Ascending aorta (tissue), 2 donors: ENCODE measurements at regions not wholly inside any gene's neighbourhood (a gene's known extent, or its start where the extent isn't known, plus 50 kb on each side); places are given as distances from the start of the nearest gene placed in this dataset.

Source experiments
- DNase-seq, 2 donors: peaks; one replicate each; pipeline ENCODE4 v3.0.0-alpha.2; 2019; ENCODE audit warnings: low spot score in 2 of 2
- H3K27ac ChIP-seq, 2 donors: fragments of 200-600 bp; sonication (generic); one replicate each; pipeline ENCODE4 v1.5.1; 2016 to 2017; ENCODE audit warnings: mild to moderate bottlenecking in 1 of 2
- H3K27me3 ChIP-seq: fragments of 200-600 bp; sonication (generic); one replicate; pipeline ENCODE4 v1.5.1; 2017
- H3K36me3 ChIP-seq, 2 donors: fragments of 200-600 bp; sonication (generic); one replicate each; pipeline ENCODE4 v1.5.1; 2016
- H3K4me1 ChIP-seq, 2 donors: fragments of 200-600 bp; sonication (generic); one replicate each; pipeline ENCODE4 v1.5.1; 2016 to 2017; ENCODE audit warnings: mild to moderate bottlenecking in 1 of 2
- H3K4me3 ChIP-seq, 2 donors: fragments of 200-600 bp; sonication (generic); one replicate each; pipeline ENCODE4 v1.5.1; 2016 to 2017; ENCODE audit warnings: mild to moderate bottlenecking in 1 of 2
- H3K9me3 ChIP-seq, 2 donors: fragments of 200-600 bp; sonication (generic); one replicate each; pipeline ENCODE4 v1.5.1; 2016
- intact Hi-C: fragments of 100-400 bp; cut with DNase I; formaldehyde crosslinking; loops from one replicate; pipeline ENCODE4 v1.15.1; 2023
- TF ChIP-seq, protein P1 (sequence below), 3 experiments: fragments of 200-600 bp in 2 of 3; fragments of 450-650 bp in 1 of 3; sonication (generic) in 2 of 3; IDR thresholded peaks; one replicate each; pipeline ENCODE4 v1.5.1; 2016 to 2019; ENCODE audit warnings: antibody characterized with exemption in 3 of 3, mild to moderate bottlenecking in 1 of 3, moderate library complexity in 1 of 3

- peak overlapping the region; percentile 32 to 63 for H3K27ac ChIP-seq
Measured at GRCh38 chr7:15862016-15862780, 175.7 kb upstream of the MEOX2 start.

DNA sequence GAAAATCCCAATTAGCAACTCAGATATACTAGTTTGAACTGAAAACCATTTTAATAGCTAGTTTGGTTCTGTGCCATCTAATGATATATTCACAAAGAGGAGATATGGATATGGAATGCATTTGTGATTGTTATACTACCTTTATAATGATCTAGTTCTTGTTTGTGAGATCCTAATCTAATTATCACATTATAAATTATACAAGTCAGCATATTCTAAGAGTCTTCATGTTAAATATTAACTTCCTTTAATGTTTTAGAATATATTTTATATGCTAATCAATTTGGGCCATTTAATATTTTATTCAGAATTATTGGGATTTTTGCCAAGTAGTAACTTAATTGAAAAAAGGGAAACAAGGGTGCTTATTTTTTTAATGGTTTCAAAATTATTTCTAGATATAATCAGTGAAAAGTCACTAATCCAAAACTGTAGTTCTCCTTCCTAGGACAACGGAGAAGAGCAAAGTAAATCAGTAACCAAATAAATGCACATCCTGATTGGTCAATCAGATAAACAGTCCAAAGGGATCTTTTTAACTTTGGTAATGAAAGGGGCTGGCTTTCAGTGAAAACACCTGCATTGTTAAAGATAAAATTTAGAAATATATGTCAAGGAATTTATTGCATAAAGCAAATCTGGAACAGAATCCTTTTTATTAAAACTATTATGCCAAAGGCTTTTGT lies 173.9 kb upstream of the MEOX2 start:
- H3K4me1 ChIP-seq: peaks cover 0 to 16% of the 10 kb centered on the region in 2 donors
- DNase-seq: no peak
- H3K36me3 ChIP-seq: no peaks in the 10 kb centered on the region
- H3K27me3 ChIP-seq: no peaks in the 10 kb centered on the region
- H3K4me3 ChIP-seq: no peak overlapping the region
- H3K27ac ChIP-seq: no peak overlapping the region
- H3K9me3 ChIP-seq: no peaks in the 10 kb centered on the region
- TF ChIP-seq, protein P1, sequence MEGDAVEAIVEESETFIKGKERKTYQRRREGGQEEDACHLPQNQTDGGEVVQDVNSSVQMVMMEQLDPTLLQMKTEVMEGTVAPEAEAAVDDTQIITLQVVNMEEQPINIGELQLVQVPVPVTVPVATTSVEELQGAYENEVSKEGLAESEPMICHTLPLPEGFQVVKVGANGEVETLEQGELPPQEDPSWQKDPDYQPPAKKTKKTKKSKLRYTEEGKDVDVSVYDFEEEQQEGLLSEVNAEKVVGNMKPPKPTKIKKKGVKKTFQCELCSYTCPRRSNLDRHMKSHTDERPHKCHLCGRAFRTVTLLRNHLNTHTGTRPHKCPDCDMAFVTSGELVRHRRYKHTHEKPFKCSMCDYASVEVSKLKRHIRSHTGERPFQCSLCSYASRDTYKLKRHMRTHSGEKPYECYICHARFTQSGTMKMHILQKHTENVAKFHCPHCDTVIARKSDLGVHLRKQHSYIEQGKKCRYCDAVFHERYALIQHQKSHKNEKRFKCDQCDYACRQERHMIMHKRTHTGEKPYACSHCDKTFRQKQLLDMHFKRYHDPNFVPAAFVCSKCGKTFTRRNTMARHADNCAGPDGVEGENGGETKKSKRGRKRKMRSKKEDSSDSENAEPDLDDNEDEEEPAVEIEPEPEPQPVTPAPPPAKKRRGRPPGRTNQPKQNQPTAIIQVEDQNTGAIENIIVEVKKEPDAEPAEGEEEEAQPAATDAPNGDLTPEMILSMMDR (IDR thresholded peaks at IDR 0.05): no peak
- intact Hi-C loops: no loop called here

More at GRCh38 chr7:15862016-15862780, 175.7 kb upstream of the MEOX2 start:
- Histone ChIP-seq H3K4me1 (peaks cover 0 to 13% of the 10 kb centered on the region in 2 donors), H3K4me3 (no peak overlapping the region), H3K9me3 (no peaks in the 10 kb centered on the region), H3K36me3 (no peaks in the 10 kb centered on the region), H3K27me3 (no peaks in the 10 kb centered on the region)
- DNase-seq: no peak
- intact Hi-C loops: no loop called here
- TF ChIP-seq, protein P1 (IDR thresholded peaks at IDR 0.05): no peak

GRCh38 chr7:15857026-15857425 lies 170.5 kb upstream of the MEOX2 start:
- Histone ChIP-seq H3K4me3 (no peak overlapping the region), H3K27ac (no peak overlapping the region), H3K27me3 (no peaks in the 10 kb centered on the region), H3K9me3 (no peaks in the 10 kb centered on the region), H3K36me3 (no peaks in the 10 kb centered on the region), H3K4me1 (peaks cover 4 to 14% of the 10 kb centered on the region in 2 donors)
- intact Hi-C loops: no loop called here
- TF ChIP-seq, protein P1 (IDR thresholded peaks at IDR 0.05): no peak
- DNase-seq: no peak

DNA sequence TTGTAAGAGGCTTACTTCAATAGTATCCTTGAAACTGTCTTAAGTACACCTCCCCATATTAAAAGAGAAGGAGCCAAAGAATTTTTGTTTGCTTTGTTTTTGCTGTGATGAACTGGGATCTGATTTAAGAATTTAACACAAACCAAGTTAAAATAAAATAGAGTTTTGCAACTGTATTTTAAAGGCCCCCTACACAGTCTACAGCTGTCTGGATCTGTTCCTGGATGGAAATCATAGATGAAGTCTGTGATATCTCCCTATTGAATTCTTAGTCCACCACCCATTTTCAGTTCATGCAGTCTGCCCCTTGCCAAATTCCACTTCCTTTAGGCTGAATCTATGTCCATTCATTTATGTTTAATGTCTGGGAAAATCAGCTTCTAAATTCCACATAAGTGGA lies 169.8 kb upstream of the MEOX2 start:
- DNase-seq: no peak
- no peaks in the 10 kb centered on the region for H3K9me3 ChIP-seq
- H3K4me1 ChIP-seq: peaks cover 4 to 12% of the 10 kb centered on the region in 2 donors
- H3K27ac ChIP-seq: no peak overlapping the region
- no peak overlapping the region for H3K4me3 ChIP-seq
- no peaks in the 10 kb centered on the region for H3K36me3 ChIP-seq
- TF ChIP-seq, protein P1 (IDR thresholded peaks at IDR 0.05): no peak
- H3K27me3 ChIP-seq: no peaks in the 10 kb centered on the region
- intact Hi-C loops: no loop called here

- H3K4me1 ChIP-seq: peaks cover 4 to 12% of the 10 kb centered on the region in 2 donors
- no peaks in the 10 kb centered on the region for H3K9me3 ChIP-seq
- intact Hi-C loops: no loop called here
- H3K27me3 ChIP-seq: no peaks in the 10 kb centered on the region
- TF ChIP-seq, protein P1 (IDR thresholded peaks at IDR 0.05): no peak
- peak overlapping the region in 1 of 2 donors; percentile 34 for H3K27ac ChIP-seq
- no peaks in the 10 kb centered on the region for H3K36me3 ChIP-seq
- DNase-seq: no peak
- H3K4me3 ChIP-seq: no peak overlapping the region
Measured at GRCh38 chr7:15855525-15856109, 169.1 kb upstream of the MEOX2 start.
